ENCODE measurements at regions not wholly inside any gene's neighbourhood (a gene's known extent, or its start where the extent isn't known, plus 50 kb on each side); places are given as distances from the start of the nearest gene placed in this dataset.

- POLR2A ChIA-PET = no interaction called here
- Histone ChIP-seq H3K27me3 (ENCODE audit: control insufficient read depth in 2 of 2, insufficient read depth in 2 of 2, low read length in 2 of 2) (peaks cover 18 to 22% of the 10 kb centered on the region in 2 experiments), H3K9me1 (replicated peaks; ENCODE audit: control insufficient read depth, extremely low read depth, insufficient read depth, low read length) (no peaks in the 10 kb centered on the region), H3K4me2 (ENCODE audit: insufficient read depth, low read length) (no peak overlapping the region), H3K4me3 (replicated peaks in 1 of 3; ENCODE audit: insufficient read depth in 1 of 3, low read depth in 1 of 3, low read length in 3 of 3) (no peak overlapping the region), H3K9ac (replicated peaks; ENCODE audit: extremely low read depth, insufficient read depth, low read length) (no peak overlapping the region), H3K36me3 (ENCODE audit: control insufficient read depth in 2 of 2, extremely low read depth in 1 of 2, insufficient read depth in 2 of 2, low read length in 2 of 2) (no peaks in the 10 kb centered on the region), H2AFZ (ENCODE audit: low read depth, low read length) (no peak overlapping the region), H3K4me1 (ENCODE audit: control insufficient read depth, extremely low read depth, insufficient read depth, low read length) (no peaks in the 10 kb centered on the region), H4K20me1 (replicated peaks; ENCODE audit: control insufficient read depth, extremely low read depth, insufficient read depth, low read length) (no peaks in the 10 kb centered on the region), H3K27ac (ENCODE audit: insufficient read depth, low read depth, low read length) (no peak overlapping the region), H3K79me2 (ENCODE audit: control insufficient read depth, insufficient read depth, low read length) (no peaks in the 10 kb centered on the region), H3K9me3 (replicated peaks; ENCODE audit: control insufficient read depth, insufficient read depth, low read length) (no peaks in the 10 kb centered on the region)
- TF ChIP-seq POLR2A (IDR thresholded peaks at IDR 0.05; ENCODE audit: low read depth, low read length) = no peak
- TF ChIP-seq GATA2 (IDR thresholded peaks at IDR 0.05; ENCODE audit: insufficient read depth, insufficient read length, low read depth, low read length) = no peak
- no peak for TF ChIP-seq POLR2AphosphoS5 (IDR thresholded peaks at IDR 0.05; ENCODE audit: insufficient read depth, low read depth, low read length)
- TF ChIP-seq, protein P1, sequence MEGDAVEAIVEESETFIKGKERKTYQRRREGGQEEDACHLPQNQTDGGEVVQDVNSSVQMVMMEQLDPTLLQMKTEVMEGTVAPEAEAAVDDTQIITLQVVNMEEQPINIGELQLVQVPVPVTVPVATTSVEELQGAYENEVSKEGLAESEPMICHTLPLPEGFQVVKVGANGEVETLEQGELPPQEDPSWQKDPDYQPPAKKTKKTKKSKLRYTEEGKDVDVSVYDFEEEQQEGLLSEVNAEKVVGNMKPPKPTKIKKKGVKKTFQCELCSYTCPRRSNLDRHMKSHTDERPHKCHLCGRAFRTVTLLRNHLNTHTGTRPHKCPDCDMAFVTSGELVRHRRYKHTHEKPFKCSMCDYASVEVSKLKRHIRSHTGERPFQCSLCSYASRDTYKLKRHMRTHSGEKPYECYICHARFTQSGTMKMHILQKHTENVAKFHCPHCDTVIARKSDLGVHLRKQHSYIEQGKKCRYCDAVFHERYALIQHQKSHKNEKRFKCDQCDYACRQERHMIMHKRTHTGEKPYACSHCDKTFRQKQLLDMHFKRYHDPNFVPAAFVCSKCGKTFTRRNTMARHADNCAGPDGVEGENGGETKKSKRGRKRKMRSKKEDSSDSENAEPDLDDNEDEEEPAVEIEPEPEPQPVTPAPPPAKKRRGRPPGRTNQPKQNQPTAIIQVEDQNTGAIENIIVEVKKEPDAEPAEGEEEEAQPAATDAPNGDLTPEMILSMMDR (IDR thresholded peaks at IDR 0.05; ENCODE audit: extremely low read depth in 1 of 2, insufficient read depth in 1 of 2, low read depth in 1 of 2, low read length in 2 of 2) = no peak
- no peak for TF ChIP-seq MYC (IDR thresholded peaks at IDR 0.05; ENCODE audit: low read depth, low read length)
- TF ChIP-seq JUN (IDR thresholded peaks at IDR 0.05; ENCODE audit: borderline replicate concordance, insufficient read depth, insufficient read length, low read depth) = no peak
- no peak for TF ChIP-seq FOS (IDR thresholded peaks at IDR 0.05; ENCODE audit: borderline replicate concordance, insufficient read depth, low read length)
- no peak for TF ChIP-seq EZH2 (IDR thresholded peaks at IDR 0.05; ENCODE audit: borderline replicate concordance, low read depth, low read length, severe bottlenecking)
- FAIRE-seq (no peak), DNase-seq (ENCODE audit: low read depth, low spot score) (no peak)
- intact Hi-C loops (cut with micrococcal nuclease) (no loop called here), dilution Hi-C loops (cut with MboI; ENCODE audit: extremely low pct_ligation_motif_present, low sequenced_read_pairs) (no loop called here)
- BruUV-seq (replicated peaks) = no TSS peak
- CTCF ChIA-PET = no interaction called here
Measured at GRCh38 chr3:72359743-72360142, 488.5 kb downstream of the SHQ1 start.

Measured in endothelial cell of umbilical vein (primary cell).